Astrocyte (in vitro differentiated cells and primary cell): ENCODE measurements at regions not wholly inside any gene's neighbourhood (a gene's known extent, or its start where the extent isn't known, plus 50 kb on each side); places are given as distances from the start of the nearest gene placed in this dataset.

Experiments
- CTCF ChIP-seq: IDR thresholded peaks from 2 replicates; pipeline ENCODE4 v1.5.1; 2011; ENCODE audit warnings: low read depth, mild to moderate bottlenecking, inconsistent platforms, low read length, moderate library complexity; ENCODE audit not compliant: insufficient read depth
- EZH2 ChIP-seq: IDR thresholded peaks from 2 replicates; pipeline ENCODE4 v1.6.1; 2012; ENCODE audit warnings: mild to moderate bottlenecking, low read length, inconsistent platforms; ENCODE audit not compliant: insufficient read depth

- no peak for TF ChIP-seq CTCF
- TF ChIP-seq EZH2, result no peak
Measured at GRCh38 chr2:51662187-51662586, 630.3 kb upstream of the NRXN1 start.
